ENCODE measurements at regions not wholly inside any gene's neighbourhood (a gene's known extent, or its start where the extent isn't known, plus 50 kb on each side); places are given as distances from the start of the nearest gene placed in this dataset.

- Mint-ChIP-seq H3K27ac (no peak overlapping the region), H3K27me3 (ENCODE audit: low read depth in 3 of 3) (peaks cover 2 to 12% (median 2%) of the 10 kb centered on the region in 3 donors), H3K9me3 (no peaks in the 10 kb centered on the region), H3K4me3 (no peak overlapping the region), H3K4me1 (no peaks in the 10 kb centered on the region), H3K36me3 (no peaks in the 10 kb centered on the region)
- no peak for DNase-seq
- Histone ChIP-seq H3K27me3 (ENCODE audit: control insufficient read depth in 2 of 2, insufficient read depth in 2 of 2, low read length in 2 of 2) (no peaks in the 10 kb centered on the region), H3K9me3 (replicated peaks in 1 of 2; ENCODE audit: control insufficient read depth in 1 of 2, insufficient read depth in 1 of 2, low read length in 2 of 2) (no peaks in the 10 kb centered on the region), H4K20me1 (ENCODE audit: insufficient read depth, low read length) (no peaks in the 10 kb centered on the region), H3K36me3 (replicated peaks in 1 of 2; ENCODE audit: control insufficient read depth in 1 of 2, insufficient read depth in 2 of 2, low read length in 2 of 2) (no peaks in the 10 kb centered on the region), H3K4me2 (replicated peaks; ENCODE audit: extremely low read depth, low read length, poor library complexity, severe bottlenecking) (no peak overlapping the region), H3K4me3 (replicated peaks in 1 of 3; ENCODE audit: low read depth in 2 of 3, low read length in 3 of 3) (no peak overlapping the region), H3K4me1 (ENCODE audit: control insufficient read depth in 1 of 2, insufficient read depth in 2 of 2, low read length in 2 of 2) (no peaks in the 10 kb centered on the region), H3K9ac (ENCODE audit: insufficient read depth, low read length, poor library complexity, severe bottlenecking) (no peak overlapping the region), H2AFZ (ENCODE audit: insufficient read depth, low read depth, low read length, poor library complexity, severe bottlenecking) (no peak overlapping the region), H3K79me2 (ENCODE audit: insufficient read depth, low read length) (no peaks in the 10 kb centered on the region), H3K27ac (ENCODE audit: low read depth in 1 of 2, low read length in 2 of 2) (no peak overlapping the region)
- no peak for TF ChIP-seq CTCF (IDR thresholded peaks at IDR 0.05)
- WGBS (ENCODE audit: insufficient coverage): 79% methylated on average over 6 of the region's 15 CpGs
- intact Hi-C loops (cut with micrococcal nuclease): no loop called here
Measured at GRCh38 chr6:1237636-1238035, 74.3 kb upstream of the FOXQ1 start.

- DNase-seq: no peak
- no peak overlapping the region for H2AFZ ChIP-seq (ENCODE audit: insufficient read depth, low read depth, low read length, poor library complexity, severe bottlenecking)
- no peak overlapping the region for H3K27ac ChIP-seq (ENCODE audit: low read depth in 1 of 2, low read length in 2 of 2)
- H3K36me3 ChIP-seq (replicated peaks in 1 of 2; ENCODE audit: control insufficient read depth in 1 of 2, insufficient read depth in 2 of 2, low read length in 2 of 2): no peaks in the 10 kb centered on the region
- H3K9me3 ChIP-seq (replicated peaks in 1 of 2; ENCODE audit: control insufficient read depth in 1 of 2, insufficient read depth in 1 of 2, low read length in 2 of 2): no peaks in the 10 kb centered on the region
- no peak overlapping the region for H3K4me3 Mint-ChIP-seq
- no peaks in the 10 kb centered on the region for H3K9me3 Mint-ChIP-seq
- WGBS (ENCODE audit: insufficient coverage): 92% methylated on average over 6 of the region's 6 CpGs
- intact Hi-C loops (cut with micrococcal nuclease): no loop called here
- H3K27me3 ChIP-seq (ENCODE audit: control insufficient read depth in 2 of 2, insufficient read depth in 2 of 2, low read length in 2 of 2): peaks cover 0 to 2% of the 10 kb centered on the region in 2 donors
- no peaks in the 10 kb centered on the region for H3K79me2 ChIP-seq (ENCODE audit: insufficient read depth, low read length)
- no peak overlapping the region for H3K27ac Mint-ChIP-seq
- TF ChIP-seq CTCF (IDR thresholded peaks at IDR 0.05): no peak
- H3K4me3 ChIP-seq (replicated peaks in 1 of 3; ENCODE audit: low read depth in 2 of 3, low read length in 3 of 3): no peak overlapping the region
- H3K4me2 ChIP-seq (replicated peaks; ENCODE audit: extremely low read depth, low read length, poor library complexity, severe bottlenecking): no peak overlapping the region
- H3K36me3 Mint-ChIP-seq: no peaks in the 10 kb centered on the region
- no peaks in the 10 kb centered on the region for H3K4me1 Mint-ChIP-seq
- H3K4me1 ChIP-seq (ENCODE audit: control insufficient read depth in 1 of 2, insufficient read depth in 2 of 2, low read length in 2 of 2): no peaks in the 10 kb centered on the region
- H3K9ac ChIP-seq (ENCODE audit: insufficient read depth, low read length, poor library complexity, severe bottlenecking): no peak overlapping the region
- H3K27me3 Mint-ChIP-seq (ENCODE audit: low read depth in 3 of 3): peaks cover 2 to 12% (median 5%) of the 10 kb centered on the region in 3 donors
- no peaks in the 10 kb centered on the region for H4K20me1 ChIP-seq (ENCODE audit: insufficient read depth, low read length)
Measured at GRCh38 chr6:1235825-1236224, 76.1 kb upstream of the FOXQ1 start.
